Left renal cortex interstitium (tissue), 4 donors: ENCODE measurements at regions not wholly inside any gene's neighbourhood (a gene's known extent, or its start where the extent isn't known, plus 50 kb on each side); places are given as distances from the start of the nearest gene placed in this dataset.

Experiments used
- DNase-seq, 4 donors: peaks; one replicate each; pipeline ENCODE4 v3.0.0-alpha.2; 2013; ENCODE audit warnings: low read depth in 4 of 4, low spot score in 2 of 4, missing footprints in 1 of 4

DNA sequence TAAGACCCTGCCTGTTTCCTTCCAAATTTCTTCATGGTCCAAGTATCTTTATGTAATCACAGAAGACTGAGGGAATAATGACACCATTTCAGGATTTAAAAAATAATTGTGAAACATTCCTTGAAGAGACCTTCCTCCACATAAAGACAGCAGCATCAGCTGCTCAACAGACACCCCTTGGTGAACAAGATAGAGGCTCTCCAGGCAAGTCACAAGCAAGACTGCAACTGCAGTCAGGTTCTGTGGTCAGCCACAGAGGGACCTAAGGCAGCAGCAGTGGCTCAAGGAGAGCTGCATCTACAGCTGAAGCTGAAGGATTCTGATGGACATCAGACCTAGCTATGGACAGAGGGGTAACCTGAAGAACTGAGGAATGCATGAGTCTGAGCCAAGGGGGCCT lies 97.2 kb upstream of the C3orf80 start:
- no peak for DNase-seq

DNA sequence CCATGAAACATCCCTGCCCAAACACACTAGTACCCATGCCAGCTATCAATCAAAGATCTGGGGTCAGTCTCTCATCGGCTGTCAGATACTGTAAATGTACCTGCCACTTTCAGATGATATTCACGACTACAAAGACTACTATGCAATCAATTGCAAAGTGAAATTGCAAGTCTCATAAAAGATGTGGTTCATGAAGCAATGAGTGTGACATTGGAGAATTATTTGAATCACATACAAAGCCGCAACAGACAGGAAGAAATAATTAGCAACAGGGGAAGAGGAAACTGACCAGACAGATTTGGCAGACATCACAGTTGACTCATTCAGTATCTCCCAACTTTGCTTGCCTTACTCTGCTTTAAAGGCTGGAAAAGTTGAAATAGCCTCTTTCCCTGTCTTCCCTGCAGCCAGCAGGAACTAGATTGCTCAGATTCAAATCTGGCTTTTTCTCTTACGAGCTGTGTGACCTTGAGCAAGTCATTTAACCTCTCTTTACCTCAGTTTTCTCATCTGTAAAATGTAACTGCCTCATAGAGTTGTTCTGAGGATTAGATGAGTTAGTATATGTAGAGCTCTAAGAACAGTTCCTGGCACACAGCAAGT lies 95.7 kb upstream of the C3orf80 start:
- DNase-seq = no peak

DNA sequence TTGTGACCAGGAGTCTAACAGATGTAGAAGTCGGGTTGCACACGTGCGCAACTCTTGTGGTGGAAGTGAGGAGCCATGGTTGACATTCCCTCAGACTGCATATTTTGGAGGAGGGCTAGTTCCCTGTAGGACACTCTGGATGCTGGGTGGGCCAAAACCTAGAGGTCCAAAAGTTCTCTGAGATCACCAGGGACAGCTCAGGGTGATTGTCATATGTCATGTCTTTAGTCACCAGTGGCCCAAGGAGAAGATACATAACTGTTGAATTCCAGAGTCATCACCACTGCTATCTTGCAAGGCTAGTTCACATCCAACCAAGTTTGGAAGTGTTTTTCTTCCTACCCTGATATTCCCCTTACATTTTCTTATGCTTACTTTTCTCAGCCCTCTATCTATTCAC lies 95.2 kb upstream of the C3orf80 start:
- DNase-seq = no peak

DNA sequence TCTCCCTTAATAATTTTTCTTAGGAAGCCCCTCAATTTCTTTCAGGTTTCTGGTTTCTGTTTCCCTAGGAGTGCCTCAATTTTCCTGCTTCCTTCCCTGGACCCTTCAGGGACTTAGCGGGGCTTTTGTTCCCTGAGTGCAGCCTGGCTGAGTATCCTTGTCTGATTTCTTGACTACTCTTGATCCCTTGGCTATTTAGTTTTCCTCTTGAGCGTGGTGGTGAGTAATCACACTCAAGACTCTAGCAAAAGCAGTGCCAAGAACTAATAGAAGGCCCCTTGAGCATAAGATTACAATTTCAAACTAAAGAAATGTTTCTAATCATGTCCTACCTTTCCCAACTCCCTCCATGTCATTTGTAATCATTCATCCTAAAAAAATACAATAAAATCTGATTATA lies 94.3 kb upstream of the C3orf80 start:
- DNase-seq = no peak

DNA sequence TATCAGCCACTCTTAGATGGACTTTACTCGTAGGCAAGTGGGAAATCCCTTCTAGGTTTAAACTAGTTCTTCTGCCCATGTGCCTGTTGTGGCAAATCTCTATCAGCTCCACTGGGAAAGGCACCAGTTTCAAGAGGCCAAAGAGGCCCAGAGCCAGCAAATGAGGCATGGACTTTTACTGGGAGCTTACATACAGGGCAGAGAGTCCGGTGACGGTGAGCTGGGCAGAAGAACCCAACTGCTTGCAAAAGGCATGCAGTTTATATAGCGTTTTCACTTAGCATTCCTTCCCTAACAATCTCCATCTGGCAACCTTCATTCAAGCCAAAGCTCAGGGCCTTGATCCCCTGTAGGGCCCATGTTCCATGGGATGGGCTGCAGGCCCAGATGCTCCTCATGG lies 93.0 kb upstream of the C3orf80 start:
- DNase-seq = no peak

DNA sequence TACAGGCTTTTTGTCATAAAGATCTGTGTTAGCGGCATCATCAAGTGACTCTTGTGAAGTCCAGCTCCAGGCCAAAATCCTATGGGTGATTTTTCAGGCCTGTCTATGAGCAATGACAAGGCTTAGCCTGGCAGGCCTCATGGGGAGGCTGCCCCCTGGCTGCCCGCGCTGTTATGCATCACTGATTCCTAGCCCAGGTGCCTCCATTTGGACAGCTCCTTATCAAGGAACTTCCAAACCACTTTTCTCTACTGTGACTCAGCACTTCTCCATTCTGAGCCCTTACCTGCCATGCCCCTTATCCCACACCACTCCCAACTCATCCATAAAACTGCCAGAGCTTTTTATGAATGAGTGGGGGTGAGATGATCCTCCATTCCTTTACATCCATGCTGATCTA lies 91.5 kb upstream of the C3orf80 start:
- DNase-seq = no peak

DNA sequence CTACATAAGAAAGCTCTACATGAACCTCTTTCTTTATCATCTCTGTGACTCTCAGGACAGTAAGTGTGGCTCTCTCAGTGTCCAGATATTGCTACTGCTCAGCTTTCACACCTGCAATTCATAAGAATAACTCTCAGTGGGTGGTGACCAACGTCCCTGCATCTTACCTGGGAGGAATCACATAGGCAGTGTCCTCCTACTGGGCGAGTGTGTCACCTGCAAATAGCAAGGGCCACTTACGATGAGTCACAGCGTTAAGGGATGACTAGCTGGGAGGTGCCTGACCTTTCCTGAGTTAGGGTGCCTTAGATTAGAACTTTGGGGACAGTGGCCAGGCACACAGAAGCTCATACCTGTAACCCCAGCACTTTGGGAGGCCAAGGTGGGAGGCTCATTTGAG lies 90.8 kb upstream of the C3orf80 start:
- no peak for DNase-seq

DNA sequence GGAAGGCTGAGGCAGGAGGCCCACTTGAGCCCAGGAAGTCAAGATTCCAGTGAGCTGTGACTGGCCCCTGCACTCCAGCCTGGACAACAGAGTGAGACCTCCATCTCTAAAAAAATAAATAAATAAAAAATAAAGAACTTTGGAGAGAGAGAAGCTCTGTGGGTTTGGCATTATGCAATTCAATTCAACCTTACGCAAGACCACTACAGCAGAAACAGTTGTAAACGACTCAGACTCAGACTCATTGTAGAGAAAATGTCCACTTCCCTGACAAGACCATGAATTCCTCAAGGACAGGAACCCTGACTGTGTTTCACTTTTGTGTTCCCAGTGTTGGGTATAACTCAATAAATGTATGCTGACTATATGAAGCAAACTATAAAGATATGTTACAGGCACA lies 90.3 kb upstream of the C3orf80 start:
- DNase-seq = no peak

DNA sequence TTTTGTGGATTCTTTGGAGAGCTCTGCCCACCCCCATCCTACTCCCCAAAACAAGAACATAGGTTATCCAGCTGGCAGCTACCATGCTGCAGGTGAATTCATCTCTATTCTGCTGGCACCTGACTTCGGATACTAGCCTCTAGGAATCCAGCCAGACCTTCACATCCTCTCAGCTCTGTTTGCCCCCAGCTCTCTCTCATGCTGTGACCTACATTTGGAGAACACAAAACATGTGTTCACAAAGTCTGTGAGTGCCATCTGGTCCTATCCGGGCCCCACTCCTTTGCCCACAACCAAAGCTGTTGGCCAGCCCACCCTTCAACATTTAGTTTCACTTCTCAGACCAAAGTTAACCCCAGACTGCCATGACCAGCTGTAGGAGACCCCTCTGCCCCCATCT lies 89.4 kb upstream of the C3orf80 start:
- DNase-seq = no peak

DNA sequence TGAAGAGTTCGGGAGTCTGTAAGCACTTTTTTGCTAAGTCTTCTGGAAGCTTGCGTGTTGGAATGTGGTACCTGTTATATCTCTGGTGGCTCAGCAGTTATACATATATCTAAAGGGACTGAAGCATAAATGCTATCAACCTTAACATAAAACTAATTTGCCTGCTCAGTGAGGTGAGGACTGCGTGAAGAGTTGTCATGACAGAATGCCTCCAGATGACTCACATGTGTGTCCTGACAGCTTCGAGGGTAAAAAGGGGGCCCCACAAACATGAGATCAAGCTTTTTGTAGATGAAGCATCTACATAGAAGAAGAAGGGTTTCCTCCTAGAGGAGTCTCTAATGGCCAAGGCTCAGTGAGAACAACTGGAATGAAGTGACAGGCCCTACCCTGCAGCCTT lies 88.8 kb upstream of the C3orf80 start:
- DNase-seq = no peak

DNA sequence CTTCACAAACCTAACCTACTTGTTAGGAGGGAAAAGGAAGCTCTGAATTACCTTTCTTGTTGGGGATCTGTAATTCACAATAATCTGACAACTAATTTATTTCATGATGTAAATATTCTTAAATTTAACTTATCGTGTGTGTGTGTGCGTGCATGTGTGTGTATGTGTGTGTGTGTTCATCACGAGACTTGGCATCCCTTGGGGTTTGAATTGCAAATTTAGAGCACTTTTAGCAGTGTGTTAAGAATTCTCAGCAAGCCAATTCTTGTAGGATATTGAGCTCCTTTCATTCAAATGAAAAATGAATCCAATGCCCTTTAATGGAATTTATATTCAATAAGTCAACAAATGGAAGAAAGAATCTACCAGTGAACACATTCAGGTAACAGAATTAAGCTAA lies 85.9 kb upstream of the C3orf80 start:
- DNase-seq = no peak

DNA sequence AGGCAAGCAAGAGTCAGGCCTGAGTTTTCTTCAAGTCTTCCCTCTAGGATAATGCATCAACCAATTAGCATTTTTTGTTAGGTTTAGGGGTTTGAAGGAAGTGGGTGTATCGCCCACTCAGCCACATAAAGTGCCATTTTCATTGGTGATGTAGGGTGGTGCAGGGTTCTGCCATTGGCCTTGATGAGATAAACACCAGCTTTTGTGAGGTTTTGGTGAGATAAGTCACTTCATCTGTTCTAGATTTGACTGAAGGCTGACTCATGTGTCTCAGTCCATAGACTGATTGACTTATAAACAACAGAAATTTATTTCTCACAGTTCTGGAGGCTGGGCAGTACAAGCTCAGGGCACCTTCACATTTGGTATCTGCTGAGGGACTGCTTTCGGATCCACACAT lies 84.5 kb upstream of the C3orf80 start:
- DNase-seq = no peak

DNA sequence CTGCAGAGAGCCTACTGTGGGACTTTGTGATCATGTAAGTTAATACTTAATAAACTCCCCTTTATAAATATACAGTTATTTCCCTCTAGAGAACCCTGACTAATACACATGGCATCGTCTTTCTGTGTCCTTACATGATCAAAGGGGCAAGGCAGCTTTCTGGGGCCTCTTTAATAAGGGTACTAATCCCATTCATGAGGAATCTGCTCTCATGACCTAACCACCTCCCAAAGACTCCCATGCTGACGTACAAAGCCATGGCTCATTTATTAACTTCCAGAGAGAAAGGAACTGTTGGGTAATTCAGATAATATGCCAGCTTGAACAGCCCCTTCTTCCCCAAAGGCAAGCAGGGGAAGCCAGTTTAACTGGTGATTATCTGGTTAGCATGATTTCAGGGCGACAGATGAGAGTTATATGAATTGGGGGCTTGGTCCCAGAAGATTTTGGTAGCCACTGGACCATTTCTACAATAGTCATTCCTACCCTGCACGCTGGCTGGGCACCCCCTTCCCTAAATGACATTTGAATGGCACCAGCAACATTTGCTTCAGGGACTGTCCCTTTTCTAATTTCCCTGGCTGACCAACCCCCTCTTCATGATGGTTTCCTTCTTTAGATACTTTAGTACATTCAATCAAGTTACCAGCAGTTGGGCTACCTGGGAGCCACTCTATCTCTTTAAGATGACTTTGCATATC lies 83.6 kb upstream of the C3orf80 start:
- no peak for DNase-seq

DNA sequence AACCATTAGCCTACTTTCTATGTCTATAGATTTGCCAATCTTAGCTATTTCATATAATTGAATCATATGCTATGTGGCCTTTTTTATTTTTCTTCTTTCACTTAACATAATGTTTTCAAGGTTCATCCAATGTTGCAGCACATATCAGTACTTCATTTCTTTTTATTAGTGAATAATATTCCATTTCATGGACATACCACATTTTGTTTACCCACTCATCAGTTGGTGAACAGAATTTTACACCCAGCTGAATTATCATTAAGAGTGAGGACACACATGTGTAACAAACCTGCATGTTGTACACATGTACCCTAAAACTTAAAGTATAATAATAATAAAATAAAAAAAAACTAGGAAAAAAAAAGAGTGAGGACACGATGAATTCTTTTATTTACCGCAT lies 81.7 kb upstream of the C3orf80 start:
- DNase-seq = no peak

DNA sequence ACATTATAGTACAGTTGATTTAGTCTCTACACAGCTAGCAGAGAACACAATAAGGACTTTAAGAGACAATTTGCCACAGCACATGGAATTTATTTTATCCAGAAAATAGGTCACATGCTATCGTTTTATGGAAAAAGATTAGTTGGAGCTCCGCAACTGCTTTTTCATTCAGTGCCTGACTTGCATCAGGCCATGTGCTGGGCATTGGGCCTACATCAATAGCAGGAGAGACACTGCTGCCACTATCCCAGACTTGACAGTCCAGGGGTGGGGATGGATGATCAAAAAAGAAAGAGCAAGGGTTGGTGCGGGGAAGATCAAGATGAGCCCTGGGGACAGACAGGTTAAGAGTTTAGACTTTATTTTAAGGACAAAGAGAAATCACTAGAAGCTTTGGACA lies 75.2 kb upstream of the C3orf80 start:
- DNase-seq = no peak

DNA sequence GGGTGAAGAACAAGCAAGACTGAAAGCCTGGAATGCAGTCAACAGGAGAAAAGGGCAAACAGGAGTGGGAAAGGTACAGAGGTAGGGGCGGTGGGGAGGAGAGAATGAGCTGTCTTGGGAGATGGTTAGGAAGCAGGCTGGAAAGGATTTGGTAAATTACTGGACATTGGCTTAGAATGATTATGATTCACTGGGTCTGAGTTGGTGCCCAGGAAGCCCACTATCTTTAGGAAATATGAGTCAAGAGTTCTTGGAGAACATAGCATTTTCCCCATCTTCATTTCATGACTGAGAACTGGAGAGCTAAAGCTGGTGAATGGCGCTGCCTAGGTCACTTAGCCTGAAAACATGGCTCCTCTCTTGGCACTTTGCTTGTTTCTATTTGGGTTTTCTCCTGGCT lies 74.7 kb upstream of the C3orf80 start:
- DNase-seq = no peak

DNA sequence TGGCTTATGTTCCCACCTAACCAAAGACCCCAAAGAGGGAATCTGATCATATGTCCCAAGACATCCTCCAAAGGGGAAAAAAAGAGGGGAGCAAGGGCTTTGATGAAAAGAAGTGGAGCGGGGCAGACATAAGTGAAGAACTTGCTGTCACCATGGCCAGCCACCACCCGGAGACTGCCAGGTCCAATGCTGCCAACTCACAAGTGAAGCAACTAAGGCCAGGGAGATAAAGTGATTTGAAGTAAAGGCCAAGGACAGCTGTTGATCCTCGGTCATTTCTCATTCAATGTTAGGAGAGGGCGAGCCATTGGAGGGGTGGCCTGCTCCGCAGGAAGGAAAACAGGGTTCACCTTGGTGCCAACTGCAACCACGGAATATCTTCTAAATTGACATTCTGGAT lies 72.6 kb upstream of the C3orf80 start:
- DNase-seq = no peak

DNA sequence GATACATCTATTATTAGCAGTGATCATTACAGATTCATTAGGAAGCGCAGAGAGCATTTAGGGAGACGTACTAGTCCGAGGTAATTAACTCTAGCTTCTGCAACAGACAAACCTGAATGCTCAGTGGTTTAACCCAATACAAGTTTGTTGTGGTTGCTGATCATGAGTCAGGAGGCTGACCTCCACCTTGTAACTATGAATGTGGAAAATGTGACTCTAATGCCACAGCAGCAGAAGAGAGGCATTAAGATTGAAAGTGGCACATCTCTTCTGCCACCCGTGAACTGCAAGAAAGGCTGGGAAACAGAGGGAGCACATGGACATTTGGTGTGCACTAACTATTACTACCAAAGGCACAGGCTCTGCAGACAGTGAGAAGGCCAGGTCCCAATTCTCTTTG lies 71.2 kb upstream of the C3orf80 start:
- no peak for DNase-seq

DNA sequence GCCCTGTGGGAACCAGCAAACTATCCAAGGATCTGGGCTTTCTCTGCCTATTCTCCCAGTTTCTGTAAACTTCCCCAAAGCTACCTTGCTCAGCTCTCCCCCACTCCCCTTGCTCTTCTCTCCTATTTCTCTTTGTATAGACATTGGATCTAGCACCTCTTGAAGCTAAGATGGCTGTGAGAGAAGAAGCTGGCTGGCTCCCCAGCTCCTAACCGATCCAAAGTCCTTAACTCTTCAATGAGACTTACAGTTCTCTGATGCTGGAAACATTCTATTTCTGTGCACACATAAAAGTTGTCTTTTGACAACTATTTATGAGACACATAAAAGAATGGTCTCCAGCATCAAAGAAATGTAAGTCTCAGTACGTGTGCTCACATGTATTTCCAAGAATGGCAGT lies 70.6 kb upstream of the C3orf80 start:
- no peak for DNase-seq

DNA sequence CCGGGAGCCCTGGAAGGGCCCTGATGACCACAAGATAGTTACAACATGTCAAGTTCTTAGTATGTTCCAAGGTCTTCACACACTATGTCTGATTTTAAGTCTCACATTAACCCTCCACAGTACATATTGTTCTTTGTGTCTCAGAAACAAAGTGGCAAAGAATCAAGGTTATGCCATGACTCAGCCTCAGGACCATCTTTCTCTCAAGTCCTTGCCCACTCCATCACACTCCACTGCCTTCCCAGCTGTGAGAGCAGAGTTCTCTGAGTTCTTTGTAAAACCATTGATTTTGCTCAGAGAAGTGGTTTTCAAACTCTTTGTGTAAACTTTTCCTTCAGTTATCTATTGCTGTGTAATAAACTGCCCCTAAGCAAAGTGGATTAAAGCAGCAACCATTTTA lies 67.9 kb upstream of the C3orf80 start:
- DNase-seq = no peak

DNA sequence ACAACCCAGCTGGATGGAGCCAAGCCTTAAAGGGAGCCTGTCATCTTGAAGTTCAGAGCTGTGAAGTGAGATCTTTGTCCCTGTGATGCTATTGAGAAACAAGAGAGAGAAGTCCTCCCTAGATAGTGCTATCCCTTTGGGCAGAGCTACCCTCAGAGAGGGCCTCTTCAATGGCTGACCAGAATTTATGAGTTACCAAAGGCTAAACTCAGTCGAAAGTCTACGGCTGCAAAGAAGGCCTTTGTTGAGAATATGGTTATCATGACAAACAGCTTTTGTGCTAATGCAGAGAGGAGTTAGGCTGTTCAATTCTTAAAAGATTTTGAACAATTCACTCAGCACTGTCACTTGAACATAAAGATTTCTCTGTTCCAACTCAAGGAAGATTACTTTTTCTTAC lies 65.9 kb upstream of the C3orf80 start:
- no peak for DNase-seq

DNA sequence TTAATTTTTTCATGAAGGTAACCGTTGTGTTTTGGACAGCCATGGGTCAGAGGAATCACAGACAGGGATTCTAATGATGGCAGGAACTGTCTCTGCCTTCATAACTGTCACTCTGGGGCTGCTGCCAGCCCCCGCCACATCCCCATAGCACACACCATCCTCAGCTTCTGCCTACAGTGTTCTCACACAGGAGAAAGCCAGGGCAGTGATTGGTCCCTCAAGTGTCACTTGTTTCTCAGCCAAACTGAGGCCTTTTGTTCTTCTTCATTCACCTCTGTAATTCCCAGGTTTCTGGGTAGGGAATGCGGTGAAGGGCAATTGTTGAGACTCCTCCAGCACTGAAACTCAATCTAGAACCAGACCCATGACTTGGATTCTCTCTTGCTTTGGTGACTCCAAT lies 65.4 kb upstream of the C3orf80 start:
- no peak for DNase-seq

DNA sequence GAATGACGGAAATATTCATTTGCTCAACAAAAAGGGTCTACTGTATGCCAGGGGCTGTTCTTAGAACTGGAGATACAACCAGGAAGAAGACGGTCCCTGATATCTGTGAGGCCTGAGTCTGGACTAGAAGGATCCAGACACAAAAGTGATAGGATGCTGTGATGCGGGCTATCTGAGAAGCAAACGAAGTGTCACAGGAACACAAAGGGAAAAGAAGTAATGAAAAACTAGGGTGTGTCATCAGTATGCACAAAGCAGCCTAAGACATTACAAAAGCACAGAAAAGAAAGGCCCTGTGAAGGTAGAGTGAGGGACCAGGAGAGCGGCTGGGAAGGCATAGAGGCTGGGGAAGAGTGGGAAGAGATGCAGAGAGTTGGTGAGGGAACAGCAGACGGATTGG lies 63.3 kb upstream of the C3orf80 start:
- no peak for DNase-seq
